HUES6 (cell line): ENCODE measurements at regions not wholly inside any gene's neighbourhood (a gene's known extent, or its start where the extent isn't known, plus 50 kb on each side); places are given as distances from the start of the nearest gene placed in this dataset.

Experiments
- H3K27ac ChIP-seq: 2 replicates; pipeline ENCODE4 v1.7.0; 2013; ENCODE audit warnings: low read depth, mild to moderate bottlenecking, low read length, inconsistent platforms
- H3K27me3 ChIP-seq: 2 replicates; pipeline ENCODE4 v1.6.1; 2013; ENCODE audit warnings: low read length; ENCODE audit not compliant: control insufficient read depth, insufficient read depth
- H3K36me3 ChIP-seq: 2 replicates; pipeline ENCODE4 v1.6.1; 2013; ENCODE audit warnings: low read length; ENCODE audit not compliant: control insufficient read depth, insufficient read depth
- H3K4me1 ChIP-seq: 2 replicates; pipeline ENCODE4 v1.6.1; 2013; ENCODE audit warnings: low read length; ENCODE audit not compliant: control insufficient read depth, insufficient read depth
- H3K4me3 ChIP-seq: 2 replicates; pipeline ENCODE4 v1.5.1; 2013; ENCODE audit warnings: low read depth, low read length
- H3K9ac ChIP-seq: one replicate; pipeline ENCODE4 v1.6.1; 2013; ENCODE audit warnings: mild to moderate bottlenecking, low read length
- H3K9me3 ChIP-seq: 2 replicates; pipeline ENCODE4 v1.6.1; 2013; ENCODE audit warnings: low read depth, low read length; ENCODE audit not compliant: control insufficient read depth, insufficient read depth

GRCh38 chr1:96253246-96254035 lies 468.1 kb upstream of the PTBP2 start:
- H3K27ac ChIP-seq = no peak overlapping the region
- H3K4me1 ChIP-seq = no peaks in the 10 kb centered on the region
- H3K36me3 ChIP-seq = no peaks in the 10 kb centered on the region
- no peak overlapping the region for H3K4me3 ChIP-seq
- H3K9me3 ChIP-seq = no peaks in the 10 kb centered on the region
- H3K27me3 ChIP-seq = no peaks in the 10 kb centered on the region
- no peak overlapping the region for H3K9ac ChIP-seq

- H3K27ac ChIP-seq = no peak overlapping the region
- H3K27me3 ChIP-seq = no peaks in the 10 kb centered on the region
- no peaks in the 10 kb centered on the region; the same call in 1 of the 2 replicates for H3K4me1 ChIP-seq
- no peak overlapping the region for H3K9ac ChIP-seq
- H3K4me3 ChIP-seq = no peak overlapping the region
- no peaks in the 10 kb centered on the region for H3K36me3 ChIP-seq
- no peaks in the 10 kb centered on the region for H3K9me3 ChIP-seq
These were observed 465.3 kb upstream of the PTBP2 start for GRCh38 chr1:96256130-96256790.

GRCh38 chr1:96259399-96259798 lies 462.2 kb upstream of the PTBP2 start:
- Histone ChIP-seq H3K27me3 (no peaks in the 10 kb centered on the region), H3K9me3 (no peaks in the 10 kb centered on the region), H3K36me3 (no peaks in the 10 kb centered on the region), H3K4me1 (no peaks in the 10 kb centered on the region; the same call in 1 of the 2 replicates), H3K4me3 (no peak overlapping the region), H3K9ac (no peak overlapping the region), H3K27ac (no peak overlapping the region)

- Histone ChIP-seq H3K9ac (no peak overlapping the region), H3K27me3 (no peaks in the 10 kb centered on the region), H3K27ac (no peak overlapping the region), H3K4me3 (no peak overlapping the region), H3K9me3 (0 out of 2 replicates have a peak, but pooled peaks cover 5% of the 10 kb centered on the region), H3K4me1 (no peaks in the 10 kb centered on the region), H3K36me3 (no peaks in the 10 kb centered on the region)
These were observed 440.1 kb upstream of the PTBP2 start for GRCh38 chr1:96281491-96281890.

GRCh38 chr1:96290033-96290432 lies 431.6 kb upstream of the PTBP2 start:
- no peak overlapping the region for H3K27ac ChIP-seq
- no peak overlapping the region for H3K9ac ChIP-seq
- no peaks in the 10 kb centered on the region for H3K27me3 ChIP-seq
- no peaks in the 10 kb centered on the region for H3K36me3 ChIP-seq
- no peaks in the 10 kb centered on the region; the same call in 1 of the 2 replicates for H3K4me1 ChIP-seq
- peaks cover 4% of the 10 kb centered on the region; the same call in 1 of the 2 replicates for H3K9me3 ChIP-seq
- H3K4me3 ChIP-seq = no peak overlapping the region

GRCh38 chr1:96290801-96291200 lies 430.8 kb upstream of the PTBP2 start:
- H3K4me1 ChIP-seq = no peaks in the 10 kb centered on the region; the same call in 1 of the 2 replicates
- H3K9ac ChIP-seq = no peak overlapping the region
- H3K36me3 ChIP-seq = no peaks in the 10 kb centered on the region
- H3K27me3 ChIP-seq = no peaks in the 10 kb centered on the region
- H3K27ac ChIP-seq = no peak overlapping the region
- H3K9me3 ChIP-seq = peaks cover 4% of the 10 kb centered on the region; the same call in 1 of the 2 replicates
- no peak overlapping the region for H3K4me3 ChIP-seq

- Histone ChIP-seq H3K4me3 (no peak overlapping the region), H3K9me3 (peaks cover 4% of the 10 kb centered on the region; the same call in 1 of the 2 replicates), H3K4me1 (no peaks in the 10 kb centered on the region; the same call in 1 of the 2 replicates), H3K36me3 (no peaks in the 10 kb centered on the region), H3K27me3 (no peaks in the 10 kb centered on the region), H3K27ac (no peak overlapping the region), H3K9ac (no peak overlapping the region)
These were observed 430.1 kb upstream of the PTBP2 start for GRCh38 chr1:96291468-96291867.

GRCh38 chr1:96292141-96292540 lies 429.4 kb upstream of the PTBP2 start:
- no peak overlapping the region for H3K27ac ChIP-seq
- peaks cover 2% of the 10 kb centered on the region; the same call in 1 of the 2 replicates for H3K9me3 ChIP-seq
- no peaks in the 10 kb centered on the region for H3K27me3 ChIP-seq
- H3K36me3 ChIP-seq = no peaks in the 10 kb centered on the region
- H3K4me1 ChIP-seq = no peaks in the 10 kb centered on the region; the same call in 1 of the 2 replicates
- no peak overlapping the region for H3K4me3 ChIP-seq
- no peak overlapping the region for H3K9ac ChIP-seq

- no peaks in the 10 kb centered on the region for H3K36me3 ChIP-seq
- no peak overlapping the region for H3K9ac ChIP-seq
- no peak overlapping the region for H3K27ac ChIP-seq
- no peaks in the 10 kb centered on the region for H3K27me3 ChIP-seq
- no peaks in the 10 kb centered on the region for H3K9me3 ChIP-seq
- H3K4me3 ChIP-seq = no peak overlapping the region
- H3K4me1 ChIP-seq = no peaks in the 10 kb centered on the region
These were observed 424.6 kb upstream of the PTBP2 start for GRCh38 chr1:96296991-96297390.

- Histone ChIP-seq H3K9me3 (no peaks in the 10 kb centered on the region), H3K27ac (no peak overlapping the region), H3K9ac (no peak overlapping the region), H3K36me3 (no peaks in the 10 kb centered on the region), H3K27me3 (no peaks in the 10 kb centered on the region), H3K4me1 (no peaks in the 10 kb centered on the region), H3K4me3 (no peak overlapping the region)
These were observed 414.6 kb upstream of the PTBP2 start for GRCh38 chr1:96306809-96307560.

- no peak overlapping the region for H3K27ac ChIP-seq
- H3K27me3 ChIP-seq = no peaks in the 10 kb centered on the region
- no peaks in the 10 kb centered on the region for H3K4me1 ChIP-seq
- no peaks in the 10 kb centered on the region for H3K36me3 ChIP-seq
- H3K4me3 ChIP-seq = no peak overlapping the region
- no peak overlapping the region for H3K9ac ChIP-seq
- H3K9me3 ChIP-seq = no peaks in the 10 kb centered on the region
These were observed 413.3 kb upstream of the PTBP2 start for GRCh38 chr1:96308314-96308713.
